ENCODE measurements at regions not wholly inside any gene's neighbourhood (a gene's known extent, or its start where the extent isn't known, plus 50 kb on each side); places are given as distances from the start of the nearest gene placed in this dataset.

DNA sequence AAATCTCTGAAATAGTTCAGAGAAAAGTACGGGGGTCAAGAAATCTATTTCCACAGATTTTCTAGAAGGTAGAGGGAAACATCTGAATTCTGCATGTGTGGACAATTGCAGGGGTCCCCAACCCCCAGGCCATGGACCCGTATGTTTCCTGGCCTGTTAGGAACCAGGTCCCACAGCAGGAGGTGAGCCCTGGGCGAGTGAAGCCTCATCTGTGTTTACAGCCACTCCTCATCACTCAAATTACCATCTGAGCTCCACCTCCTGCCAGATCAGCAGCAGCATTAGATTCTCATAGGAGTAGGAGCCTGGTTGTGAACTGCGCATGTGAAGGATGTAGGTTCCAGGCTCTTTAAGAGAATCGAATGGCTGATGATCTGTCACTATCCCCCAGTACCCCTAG, 200.5 kb upstream of the EDIL3 start:
- TF ChIP-seq, protein P1, sequence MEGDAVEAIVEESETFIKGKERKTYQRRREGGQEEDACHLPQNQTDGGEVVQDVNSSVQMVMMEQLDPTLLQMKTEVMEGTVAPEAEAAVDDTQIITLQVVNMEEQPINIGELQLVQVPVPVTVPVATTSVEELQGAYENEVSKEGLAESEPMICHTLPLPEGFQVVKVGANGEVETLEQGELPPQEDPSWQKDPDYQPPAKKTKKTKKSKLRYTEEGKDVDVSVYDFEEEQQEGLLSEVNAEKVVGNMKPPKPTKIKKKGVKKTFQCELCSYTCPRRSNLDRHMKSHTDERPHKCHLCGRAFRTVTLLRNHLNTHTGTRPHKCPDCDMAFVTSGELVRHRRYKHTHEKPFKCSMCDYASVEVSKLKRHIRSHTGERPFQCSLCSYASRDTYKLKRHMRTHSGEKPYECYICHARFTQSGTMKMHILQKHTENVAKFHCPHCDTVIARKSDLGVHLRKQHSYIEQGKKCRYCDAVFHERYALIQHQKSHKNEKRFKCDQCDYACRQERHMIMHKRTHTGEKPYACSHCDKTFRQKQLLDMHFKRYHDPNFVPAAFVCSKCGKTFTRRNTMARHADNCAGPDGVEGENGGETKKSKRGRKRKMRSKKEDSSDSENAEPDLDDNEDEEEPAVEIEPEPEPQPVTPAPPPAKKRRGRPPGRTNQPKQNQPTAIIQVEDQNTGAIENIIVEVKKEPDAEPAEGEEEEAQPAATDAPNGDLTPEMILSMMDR (optimal IDR thresholded peaks at IDR 0.05 in 1 of 3, IDR thresholded peaks at IDR 0.05 in 1 of 3, conservative IDR thresholded peaks at IDR 0.05 in 1 of 3; ENCODE audit: extremely low read depth in 1 of 3, insufficient read depth in 2 of 3, low read length in 3 of 3) = no peak
- TF ChIP-seq EZH2 (IDR thresholded peaks at IDR 0.05; ENCODE audit: low read length) = no peak
